NCI-H1105 (cell line): ENCODE measurements at regions not wholly inside any gene's neighbourhood (a gene's known extent, or its start where the extent isn't known, plus 50 kb on each side); places are given as distances from the start of the nearest gene placed in this dataset.

ENCODE experiments used
- DNase-seq: peaks from one replicate; lab custom pipeline; 2025; lab: John Stamatoyannopoulos, UW

- no peak for DNase-seq
Measured at GRCh38 chr10:33126742-33127141, 168.7 kb upstream of the ITGB1 start.

- no peak for DNase-seq
Measured at GRCh38 chr10:33125522-33126517, 167.8 kb upstream of the ITGB1 start.

- no peak for DNase-seq
Measured at GRCh38 chr10:33125111-33125510, 167.1 kb upstream of the ITGB1 start.

GRCh38 chr10:33123680-33124079, 165.7 kb upstream of the ITGB1 start:
- no peak for DNase-seq

- DNase-seq = no peak
Measured at GRCh38 chr10:33122014-33122809, 164.2 kb upstream of the ITGB1 start.

GRCh38 chr10:33120700-33121099, 162.7 kb upstream of the ITGB1 start:
- no peak for DNase-seq

- DNase-seq = no peak
Measured at GRCh38 chr10:33120275-33120674, 162.2 kb upstream of the ITGB1 start.

- no peak for DNase-seq
Measured at GRCh38 chr10:33117816-33118215, 159.8 kb upstream of the ITGB1 start.

- DNase-seq = no peak
Measured at GRCh38 chr10:33117230-33117629, 159.2 kb upstream of the ITGB1 start.

GRCh38 chr10:33115738-33116719, 158.0 kb upstream of the ITGB1 start:
- DNase-seq = no peak

- DNase-seq = no peak
Measured at GRCh38 chr10:33114451-33114952, 156.5 kb upstream of the ITGB1 start.

- DNase-seq = no peak
Measured at GRCh38 chr10:33113466-33113865, 155.4 kb upstream of the ITGB1 start.

- no peak for DNase-seq
Measured at GRCh38 chr10:33112831-33113455, 154.9 kb upstream of the ITGB1 start.

GRCh38 chr10:33111488-33112051, 153.5 kb upstream of the ITGB1 start:
- DNase-seq = no peak

- DNase-seq = no peak
Measured at GRCh38 chr10:33109788-33110469, 151.9 kb upstream of the ITGB1 start.

GRCh38 chr10:33109384-33109783, 151.4 kb upstream of the ITGB1 start:
- no peak for DNase-seq

- DNase-seq = no peak
Measured at GRCh38 chr10:33107953-33108352, 149.9 kb upstream of the ITGB1 start.

GRCh38 chr10:33106767-33107166, 148.7 kb upstream of the ITGB1 start:
- DNase-seq = no peak

- DNase-seq = no peak
Measured at GRCh38 chr10:33103863-33104379, 145.9 kb upstream of the ITGB1 start.

GRCh38 chr10:33102071-33102470, 144.0 kb upstream of the ITGB1 start:
- DNase-seq = no peak
